Cardiac fibroblast (primary cell): ENCODE measurements at regions not wholly inside any gene's neighbourhood (a gene's known extent, or its start where the extent isn't known, plus 50 kb on each side); places are given as distances from the start of the nearest gene placed in this dataset.

Source experiments
- DNase-seq, 2 donors: peaks; one replicate each; pipeline versions ENCODE4 v3.0.0 to v3.0.0-alpha.2; 2010; ENCODE audit warnings: low read depth in 2 of 2
- H3K4me3 ChIP-seq, 2 donors: replicated peaks in 1 of 2; 1 replicate in 1 of 2; 2 replicates in 1 of 2; pipeline ENCODE4 v1.5.1; 2011; ENCODE audit warnings: low read depth in 2 of 2, low read length in 2 of 2, mild to moderate bottlenecking in 2 of 2, moderate library complexity in 1 of 2
- TF ChIP-seq, protein P1 (sequence below): IDR thresholded peaks from one replicate; pipeline ENCODE4 v1.5.1; 2011; ENCODE audit warnings: low read depth, mild to moderate bottlenecking, low read length, inconsistent platforms

DNA sequence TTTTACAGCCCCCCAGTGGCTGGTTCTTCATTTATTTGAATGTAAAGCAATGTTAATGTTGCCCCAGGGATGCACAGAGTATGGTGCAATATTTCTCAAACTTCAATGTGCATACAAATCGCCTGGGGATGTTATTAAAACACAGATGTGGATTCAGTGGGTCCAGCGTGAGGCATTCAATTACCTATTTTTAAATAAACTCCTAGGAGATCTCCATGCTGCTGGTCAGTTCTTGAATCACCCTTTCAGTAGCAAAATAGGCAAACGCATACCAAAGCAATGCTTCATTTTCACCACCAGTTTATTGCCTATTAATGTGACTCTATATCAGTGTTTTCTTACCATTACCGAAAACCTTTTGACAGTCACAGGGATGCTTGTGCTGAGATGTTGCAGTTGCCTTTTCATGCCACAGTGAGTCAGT is 530.7 kb downstream of the CBLN2 start:
- TF ChIP-seq, protein P1, sequence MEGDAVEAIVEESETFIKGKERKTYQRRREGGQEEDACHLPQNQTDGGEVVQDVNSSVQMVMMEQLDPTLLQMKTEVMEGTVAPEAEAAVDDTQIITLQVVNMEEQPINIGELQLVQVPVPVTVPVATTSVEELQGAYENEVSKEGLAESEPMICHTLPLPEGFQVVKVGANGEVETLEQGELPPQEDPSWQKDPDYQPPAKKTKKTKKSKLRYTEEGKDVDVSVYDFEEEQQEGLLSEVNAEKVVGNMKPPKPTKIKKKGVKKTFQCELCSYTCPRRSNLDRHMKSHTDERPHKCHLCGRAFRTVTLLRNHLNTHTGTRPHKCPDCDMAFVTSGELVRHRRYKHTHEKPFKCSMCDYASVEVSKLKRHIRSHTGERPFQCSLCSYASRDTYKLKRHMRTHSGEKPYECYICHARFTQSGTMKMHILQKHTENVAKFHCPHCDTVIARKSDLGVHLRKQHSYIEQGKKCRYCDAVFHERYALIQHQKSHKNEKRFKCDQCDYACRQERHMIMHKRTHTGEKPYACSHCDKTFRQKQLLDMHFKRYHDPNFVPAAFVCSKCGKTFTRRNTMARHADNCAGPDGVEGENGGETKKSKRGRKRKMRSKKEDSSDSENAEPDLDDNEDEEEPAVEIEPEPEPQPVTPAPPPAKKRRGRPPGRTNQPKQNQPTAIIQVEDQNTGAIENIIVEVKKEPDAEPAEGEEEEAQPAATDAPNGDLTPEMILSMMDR = no peak
- H3K4me3 ChIP-seq = no peak overlapping the region
- no peak for DNase-seq

GRCh38 chr18:71998547-71999097 is 545.5 kb downstream of the CBLN2 start:
- DNase-seq = no peak
- no peak overlapping the region for H3K4me3 ChIP-seq
- TF ChIP-seq, protein P1 = no peak

DNA sequence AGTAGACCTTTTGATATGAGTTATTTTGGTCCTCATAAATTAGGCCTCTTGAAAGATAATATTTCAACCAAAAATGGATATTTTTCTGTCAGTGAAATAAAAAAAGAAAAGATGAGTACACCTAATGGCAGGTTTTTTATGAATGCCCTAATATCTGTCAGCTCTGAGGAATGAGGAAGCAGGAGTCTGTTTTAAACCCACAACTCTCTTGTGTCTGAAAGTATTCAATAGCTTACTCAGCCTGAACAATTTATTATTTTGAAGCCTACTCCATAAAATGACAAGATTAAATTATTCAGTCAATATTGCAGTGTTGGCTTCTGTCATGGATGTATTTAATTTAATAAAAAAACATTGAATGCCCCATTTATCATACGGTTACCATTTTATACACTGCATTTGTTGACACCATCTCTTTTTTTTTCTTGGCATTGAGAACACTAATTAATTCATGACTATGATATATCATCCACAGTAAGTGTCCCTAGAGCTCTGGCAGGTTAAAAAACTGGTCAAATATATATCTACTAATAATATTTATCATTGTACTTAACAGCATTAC is 548.2 kb downstream of the CBLN2 start:
- no peak for DNase-seq
- TF ChIP-seq, protein P1 = no peak
- H3K4me3 ChIP-seq = no peak overlapping the region

- H3K4me3 ChIP-seq = no peak overlapping the region
- TF ChIP-seq, protein P1 = no peak
- no peak for DNase-seq
Measured at GRCh38 chr18:71994273-71994672, 549.9 kb downstream of the CBLN2 start.

DNA sequence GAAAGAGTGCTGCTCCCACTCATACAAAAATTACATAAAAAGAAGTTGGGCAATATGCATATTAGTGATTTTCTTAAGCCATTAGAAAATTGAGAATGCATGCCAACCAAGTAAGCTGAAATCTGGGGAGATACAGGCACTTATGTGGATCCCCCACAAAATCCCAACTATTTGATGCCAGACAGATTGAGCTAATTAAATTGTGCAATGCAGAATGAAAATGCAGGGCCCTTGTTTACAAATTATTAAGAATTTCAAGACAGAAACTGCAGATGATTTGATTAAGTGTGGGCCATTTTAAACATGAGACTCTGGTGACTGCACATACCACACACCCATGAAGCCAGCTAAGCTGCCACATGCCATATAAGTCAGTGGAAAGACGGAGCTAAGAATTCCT is 554.5 kb downstream of the CBLN2 start:
- no peak for DNase-seq
- TF ChIP-seq, protein P1 = no peak
- H3K4me3 ChIP-seq = no peak overlapping the region

- no peak for DNase-seq
- TF ChIP-seq, protein P1 = no peak
- H3K4me3 ChIP-seq = no peak overlapping the region
Measured at GRCh38 chr18:71986351-71987050, 557.6 kb downstream of the CBLN2 start.
